Esophagus muscularis mucosa (tissue), 4 donors: ENCODE measurements at regions not wholly inside any gene's neighbourhood (a gene's known extent, or its start where the extent isn't known, plus 50 kb on each side); places are given as distances from the start of the nearest gene placed in this dataset.

Source experiments
- CTCF ChIP-seq, 3 experiments: fragments of 200-600 bp in 2 of 3; fragments of 450-650 bp in 1 of 3; sonication (generic) in 2 of 3; IDR thresholded peaks; one replicate each; pipeline ENCODE4 v1.5.1; 2017 to 2019; ENCODE audit warnings: antibody characterized with exemption in 3 of 3, mild to moderate bottlenecking in 2 of 3, moderate library complexity in 1 of 3
- EP300 ChIP-seq: sonication (generic); formaldehyde crosslinking; IDR thresholded peaks from one replicate; pipeline ENCODE4 v1.6.1; 2017; ENCODE audit warnings: antibody characterized with exemption
- POLR2A ChIP-seq: fragments of 450-650 bp; IDR thresholded peaks from one replicate; pipeline ENCODE4 v1.6.1; 2017; ENCODE audit warnings: antibody characterized with exemption, moderate library complexity, mild to moderate bottlenecking, low read depth
- POLR2AphosphoS5 ChIP-seq, 2 donors: sonication (generic); formaldehyde crosslinking; IDR thresholded peaks; one replicate each; pipeline ENCODE4 v1.6.1; 2017; ENCODE audit warnings: antibody characterized with exemption in 2 of 2

- TF ChIP-seq POLR2A, result no peak
- no peak for TF ChIP-seq CTCF (IDR thresholded peaks at IDR 0.05)
- no peak for TF ChIP-seq POLR2AphosphoS5 (IDR thresholded peaks at IDR 0.05)
- no peak for TF ChIP-seq EP300
Measured at GRCh38 chr10:130507461-130507860, 371.3 kb downstream of the GLRX3 start.
